Fibroblast of the aortic adventitia (primary cell): ENCODE measurements at regions not wholly inside any gene's neighbourhood (a gene's known extent, or its start where the extent isn't known, plus 50 kb on each side); places are given as distances from the start of the nearest gene placed in this dataset.

ENCODE experiments used
- DNase-seq: peaks from one replicate; pipeline ENCODE4 v3.0.0-alpha.2; 2010; ENCODE audit warnings: low read depth
- H3K4me3 ChIP-seq: 2 replicates; pipeline ENCODE4 v1.5.1; 2011; ENCODE audit warnings: low read depth, mild to moderate bottlenecking, control low read depth, low read length, moderate library complexity
- CTCF ChIP-seq: IDR thresholded peaks from 2 replicates; pipeline ENCODE4 v1.5.1; 2011; ENCODE audit warnings: mild to moderate bottlenecking, low read length, control low read depth, inconsistent platforms; ENCODE audit not compliant: insufficient read depth

GRCh38 chr13:80663788-80664187, 322.9 kb upstream of the SPRY2 start:
- no peak for TF ChIP-seq CTCF
- no peak for DNase-seq
- H3K4me3 ChIP-seq = no peak overlapping the region

GRCh38 chr13:80658705-80659104, 317.8 kb upstream of the SPRY2 start:
- no peak for TF ChIP-seq CTCF
- no peak for DNase-seq
- H3K4me3 ChIP-seq = no peak overlapping the region

GRCh38 chr13:80656512-80656904, 315.6 kb upstream of the SPRY2 start:
- TF ChIP-seq CTCF = no peak
- no peak for DNase-seq
- H3K4me3 ChIP-seq = no peak overlapping the region

GRCh38 chr13:80655778-80656511, 315.0 kb upstream of the SPRY2 start:
- no peak for DNase-seq
- H3K4me3 ChIP-seq = no peak overlapping the region
- TF ChIP-seq CTCF = no peak

- H3K4me3 ChIP-seq = no peak overlapping the region
- DNase-seq = no peak
- no peak for TF ChIP-seq CTCF
Measured at GRCh38 chr13:80654638-80655249, 313.8 kb upstream of the SPRY2 start.

- no peak overlapping the region for H3K4me3 ChIP-seq
- no peak for DNase-seq
- TF ChIP-seq CTCF = no peak
Measured at GRCh38 chr13:80649274-80649673, 308.3 kb upstream of the SPRY2 start.
